Suprapubic skin (tissue), 4 donors: ENCODE measurements at regions not wholly inside any gene's neighbourhood (a gene's known extent, or its start where the extent isn't known, plus 50 kb on each side); places are given as distances from the start of the nearest gene placed in this dataset.
A peak's percentile ranks its signal among the peaks of the same experiment; 100 is the strongest.

Experiments
- DNase-seq, 2 donors: peaks; one replicate each; pipeline ENCODE4 v3.0.0-alpha.2; 2019; ENCODE audit warnings: low spot score in 2 of 2
- H3K27ac ChIP-seq: fragments of 200-600 bp; sonication (generic); one replicate; pipeline ENCODE4 v1.5.1; 2019
- H3K27me3 ChIP-seq: fragments of 200-600 bp; sonication (generic); one replicate; pipeline ENCODE4 v1.5.1; 2019
- H3K36me3 ChIP-seq: fragments of 200-600 bp; sonication (generic); one replicate; pipeline ENCODE4 v1.5.1; 2019
- H3K4me1 ChIP-seq: fragments of 200-600 bp; sonication (generic); one replicate; pipeline ENCODE4 v1.5.1; 2019
- H3K4me3 ChIP-seq: fragments of 200-600 bp; sonication (generic); one replicate; pipeline ENCODE4 v1.5.1; 2019; ENCODE audit warnings: mild to moderate bottlenecking
- H3K9me3 ChIP-seq: fragments of 200-600 bp; sonication (generic); one replicate; pipeline ENCODE4 v1.5.1; 2019
- CTCF ChIP-seq, 2 donors: fragments of 200-600 bp in 1 of 2; fragments of 450-650 bp in 1 of 2; sonication (generic) in 1 of 2; IDR thresholded peaks; one replicate each; pipeline ENCODE4 v1.5.1; 2016 to 2019; ENCODE audit warnings: antibody characterized with exemption in 2 of 2, mild to moderate bottlenecking in 1 of 2, moderate library complexity in 1 of 2
- EP300 ChIP-seq: sonication (generic); formaldehyde crosslinking; IDR thresholded peaks from one replicate; pipeline ENCODE4 v1.6.1; 2017; ENCODE audit warnings: antibody characterized with exemption
- POLR2A ChIP-seq, 2 donors: fragments of 450-650 bp; IDR thresholded peaks; one replicate each; pipeline ENCODE4 v1.6.1; 2017; ENCODE audit warnings: antibody characterized with exemption in 2 of 2, mild to moderate bottlenecking in 2 of 2, moderate library complexity in 2 of 2
- POLR2AphosphoS5 ChIP-seq, 3 donors: sonication (generic); formaldehyde crosslinking; IDR thresholded peaks; one replicate each; pipeline ENCODE4 v1.6.1; 2017; ENCODE audit warnings: antibody characterized with exemption in 3 of 3
- WGBS: methylation state at CpG from one replicate; pipeline ENCODE4 v1.1.5; 2018; 5-methylcytosine and 5-hydroxymethylcytosine counted together

GRCh38 chr2:212777020-212777491 lies 238.5 kb upstream of the ERBB4 start:
- no peak for DNase-seq
- Histone ChIP-seq H3K4me1 (peaks cover 3% of the 10 kb centered on the region), H3K36me3 (no peaks in the 10 kb centered on the region), H3K4me3 (no peak overlapping the region), H3K27ac (no peak overlapping the region), H3K9me3 (no peaks in the 10 kb centered on the region), H3K27me3 (no peaks in the 10 kb centered on the region)
- TF ChIP-seq CTCF (IDR thresholded peaks at IDR 0.05) (peak; percentile 34 to 50), POLR2A (IDR thresholded peaks at IDR 0.05) (no peak)
- WGBS, result 8% methylated on average over 3 of the region's 3 CpGs

GRCh38 chr2:212773808-212774339 lies 235.3 kb upstream of the ERBB4 start:
- TF ChIP-seq POLR2AphosphoS5 (IDR thresholded peaks at IDR 0.05), result no peak
- no peak for TF ChIP-seq POLR2A (IDR thresholded peaks at IDR 0.05)
- TF ChIP-seq EP300, result no peak
- no peak for TF ChIP-seq CTCF (IDR thresholded peaks at IDR 0.05)
- H3K36me3 ChIP-seq, result no peaks in the 10 kb centered on the region

GRCh38 chr2:212770240-212770639 lies 231.6 kb upstream of the ERBB4 start:
- WGBS, result 44% methylated on average over 3 of the region's 3 CpGs
- no peaks in the 10 kb centered on the region for H3K9me3 ChIP-seq

More at GRCh38 chr2:212773808-212774339, 235.3 kb upstream of the ERBB4 start:
- Histone ChIP-seq H3K9me3 (no peaks in the 10 kb centered on the region), H3K27ac (no peak overlapping the region), H3K27me3 (no peaks in the 10 kb centered on the region), H3K4me1 (peaks cover 3% of the 10 kb centered on the region), H3K4me3 (no peak overlapping the region)
- WGBS, result 88% methylated on average over 1 of the region's 1 CpG
- no peak for DNase-seq

GRCh38 chr2:212766921-212767320 lies 228.3 kb upstream of the ERBB4 start:
- no peak for DNase-seq
- 43% methylated on average over 4 of the region's 4 CpGs for WGBS

More at GRCh38 chr2:212770240-212770639, 231.6 kb upstream of the ERBB4 start:
- Histone ChIP-seq H3K4me3 (no peak overlapping the region), H3K27me3 (no peaks in the 10 kb centered on the region), H3K27ac (no peak overlapping the region), H3K36me3 (no peaks in the 10 kb centered on the region), H3K4me1 (no peaks in the 10 kb centered on the region)
- TF ChIP-seq CTCF (IDR thresholded peaks at IDR 0.05), result no peak
- no peak for TF ChIP-seq EP300
- TF ChIP-seq POLR2A (IDR thresholded peaks at IDR 0.05), result no peak
- no peak for TF ChIP-seq POLR2AphosphoS5 (IDR thresholded peaks at IDR 0.05)
- DNase-seq, result no peak

More at GRCh38 chr2:212766921-212767320, 228.3 kb upstream of the ERBB4 start:
- Histone ChIP-seq H3K4me1 (no peaks in the 10 kb centered on the region), H3K4me3 (no peak overlapping the region), H3K27ac (no peak overlapping the region), H3K27me3 (no peaks in the 10 kb centered on the region), H3K36me3 (no peaks in the 10 kb centered on the region), H3K9me3 (no peaks in the 10 kb centered on the region)
- TF ChIP-seq POLR2A (IDR thresholded peaks at IDR 0.05), result no peak
- no peak for TF ChIP-seq POLR2AphosphoS5 (IDR thresholded peaks at IDR 0.05)
- TF ChIP-seq EP300, result no peak
- no peak for TF ChIP-seq CTCF (IDR thresholded peaks at IDR 0.05)
